ENCODE measurements at regions not wholly inside any gene's neighbourhood (a gene's known extent, or its start where the extent isn't known, plus 50 kb on each side); places are given as distances from the start of the nearest gene placed in this dataset.

GRCh38 chr1:240682859-240683242 lies 70.9 kb upstream of the GREM2 start:
- intact Hi-C loops (cut with DNase I) = no loop called here
- no peak for DNase-seq

GRCh38 chr1:240682166-240682858 lies 70.4 kb upstream of the GREM2 start:
- no peak for DNase-seq
- intact Hi-C loops (cut with DNase I) = no loop called here

- DNase-seq = no peak
- intact Hi-C loops (cut with DNase I) = no loop called here
These were observed 60.3 kb upstream of the GREM2 start for GRCh38 chr1:240672132-240672811.

- no peak for DNase-seq
- intact Hi-C loops (cut with DNase I) = no loop called here
These were observed 55.4 kb upstream of the GREM2 start for GRCh38 chr1:240667351-240667750.

DNA sequence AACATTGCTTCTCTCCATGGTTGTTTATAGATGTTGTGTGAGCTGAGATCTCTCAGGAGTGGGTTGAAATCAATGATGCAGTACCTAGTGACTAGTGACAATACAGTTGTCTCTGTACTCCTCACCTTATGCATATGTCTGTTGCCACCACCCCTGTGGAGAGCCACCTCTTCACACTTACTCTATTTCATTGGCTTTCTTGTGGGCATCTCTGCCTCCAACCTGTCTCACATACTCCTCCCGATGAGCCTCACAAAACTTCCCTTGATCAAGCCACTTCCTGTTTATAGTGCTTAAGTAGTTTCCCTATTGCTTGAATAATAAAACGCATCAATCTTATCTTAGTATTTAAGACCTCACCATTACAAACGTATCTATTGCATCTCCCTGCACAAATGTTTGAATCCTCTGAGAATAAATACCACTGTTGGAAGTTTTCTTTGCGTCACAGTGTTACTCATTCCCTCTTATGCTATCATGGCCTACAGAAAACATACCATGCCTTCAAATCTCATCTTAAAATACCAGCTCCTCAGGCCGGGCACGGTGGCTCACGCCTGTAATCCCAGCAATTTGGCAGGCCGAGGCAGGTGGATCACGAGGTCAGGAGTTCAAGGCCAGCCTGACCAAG lies 54.7 kb upstream of the GREM2 start:
- intact Hi-C loops (cut with DNase I) = no loop called here
- DNase-seq = no peak

- intact Hi-C loops (cut with DNase I) = no loop called here
These were observed 51.4 kb upstream of the GREM2 start for GRCh38 chr1:240663169-240663879.

More at GRCh38 chr1:240663169-240663879, 51.4 kb upstream of the GREM2 start:
- no peak for DNase-seq

Measured in head of caudate nucleus (tissue), 42 donors.